ENCODE measurements at regions not wholly inside any gene's neighbourhood (a gene's known extent, or its start where the extent isn't known, plus 50 kb on each side); places are given as distances from the start of the nearest gene placed in this dataset.
"Not testable (repeated sequence)": the region's sequence is repeated elsewhere in the genome, so short reads cannot be mapped to it uniquely, and the experiment has no call there.

GRCh38 chr9:95391271-95391670 lies 73.8 kb upstream of the FANCC start:
- DNase-seq (ENCODE audit: low read depth in 2 of 2) = not testable (repeated sequence)

DNA sequence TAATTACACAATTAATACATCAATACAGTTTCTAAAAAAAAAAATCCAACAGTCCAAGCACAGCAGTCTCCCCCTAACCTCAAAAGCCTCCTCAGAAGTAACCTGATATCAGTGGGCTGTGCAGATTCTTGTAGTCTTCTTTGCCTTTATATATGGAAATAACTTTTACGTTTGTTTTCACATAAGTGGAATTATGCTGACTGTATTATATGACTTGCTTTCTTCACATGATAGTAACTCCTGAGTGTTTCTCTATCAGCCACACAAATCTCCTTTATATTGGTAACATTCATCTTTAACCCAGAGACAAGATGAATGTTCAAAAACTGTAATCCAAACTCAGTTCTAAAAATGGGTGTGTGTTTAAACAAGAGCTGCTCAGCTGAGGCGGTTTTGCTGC lies 71.9 kb upstream of the FANCC start:
- DNase-seq (ENCODE audit: low read depth in 2 of 2) = no peak

DNA sequence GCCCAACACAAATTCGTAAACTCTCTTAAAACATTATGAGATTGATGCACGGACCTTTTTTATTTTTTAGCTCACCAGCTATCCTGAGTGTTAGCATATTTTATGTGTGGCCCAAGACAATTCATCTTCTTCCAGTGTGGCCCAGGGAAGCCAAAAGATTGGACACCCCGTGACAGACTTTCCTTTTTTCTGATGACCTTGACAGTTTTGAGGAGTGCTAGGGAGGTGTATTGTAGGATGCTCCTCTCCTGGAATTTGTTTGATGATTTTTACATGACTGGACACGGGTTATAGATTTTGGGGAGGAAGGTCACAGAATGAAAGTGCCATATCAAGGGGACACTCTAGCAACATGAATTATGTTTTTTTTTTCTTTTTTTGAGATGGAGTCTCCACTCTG lies 69.3 kb upstream of the FANCC start:
- DNase-seq (ENCODE audit: low read depth in 2 of 2) = no peak

DNA sequence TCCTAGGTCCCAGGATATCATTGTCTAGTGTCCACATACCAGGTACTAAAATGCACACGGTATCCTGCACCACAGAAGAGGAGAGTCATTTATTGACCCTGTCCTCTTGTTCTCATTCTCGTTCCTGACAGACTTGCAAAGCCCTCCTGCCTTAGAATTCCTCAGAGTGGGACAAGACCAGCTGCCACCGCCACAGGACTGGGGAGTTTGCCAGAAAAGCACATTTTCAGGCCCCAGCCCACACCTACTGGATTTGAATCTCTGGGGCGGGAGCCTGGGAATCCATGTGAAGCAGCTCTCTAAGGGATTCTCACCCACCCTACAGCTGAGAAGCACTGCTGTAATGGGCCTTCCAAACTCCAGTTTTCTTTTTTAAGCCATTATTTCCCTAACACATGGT lies 68.0 kb upstream of the FANCC start:
- DNase-seq (ENCODE audit: low read depth in 2 of 2) = no peak

DNA sequence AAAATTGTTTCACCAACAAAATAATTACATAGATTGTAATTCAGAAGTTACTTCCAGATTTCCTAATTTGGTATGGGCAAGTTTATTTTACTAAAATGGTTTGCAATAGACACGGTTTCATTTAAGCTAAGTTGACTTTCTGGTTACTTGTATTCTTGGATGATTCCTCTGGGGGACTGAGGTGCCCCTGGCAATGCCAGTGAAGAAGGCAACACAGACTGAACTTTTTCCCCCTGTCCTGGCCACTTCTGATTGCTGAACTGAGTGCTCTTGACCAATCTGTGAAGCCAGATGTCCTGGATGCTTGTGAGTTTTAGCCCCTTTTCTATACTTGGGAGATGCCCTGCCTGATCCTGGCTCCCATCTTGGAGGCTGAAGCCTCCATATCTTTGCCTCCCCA lies 66.3 kb upstream of the FANCC start:
- no peak for DNase-seq (ENCODE audit: low read depth in 2 of 2)

GRCh38 chr9:95383185-95383676 lies 65.7 kb upstream of the FANCC start:
- DNase-seq (ENCODE audit: low read depth in 2 of 2) = no peak

DNA sequence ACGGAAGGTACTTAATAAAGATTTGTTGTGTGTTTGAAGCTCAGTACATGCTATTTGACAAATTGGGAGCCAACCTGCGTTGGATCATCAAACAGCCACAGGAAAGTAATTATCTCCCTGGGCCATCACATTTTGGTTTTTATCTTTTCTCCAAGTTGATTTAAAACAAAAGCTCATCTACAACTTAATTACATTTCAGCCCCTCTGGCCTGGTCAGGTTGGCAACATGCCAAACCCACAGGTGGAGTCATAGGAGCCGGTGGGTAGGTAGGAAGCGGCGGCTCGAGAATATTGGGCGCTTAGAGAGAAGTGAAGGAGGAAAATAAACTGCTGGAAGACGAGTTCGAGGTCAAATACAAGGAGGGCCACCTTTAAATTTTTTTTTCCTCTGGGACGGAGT lies 64.9 kb upstream of the FANCC start:
- DNase-seq (ENCODE audit: low read depth in 2 of 2) = no peak

DNA sequence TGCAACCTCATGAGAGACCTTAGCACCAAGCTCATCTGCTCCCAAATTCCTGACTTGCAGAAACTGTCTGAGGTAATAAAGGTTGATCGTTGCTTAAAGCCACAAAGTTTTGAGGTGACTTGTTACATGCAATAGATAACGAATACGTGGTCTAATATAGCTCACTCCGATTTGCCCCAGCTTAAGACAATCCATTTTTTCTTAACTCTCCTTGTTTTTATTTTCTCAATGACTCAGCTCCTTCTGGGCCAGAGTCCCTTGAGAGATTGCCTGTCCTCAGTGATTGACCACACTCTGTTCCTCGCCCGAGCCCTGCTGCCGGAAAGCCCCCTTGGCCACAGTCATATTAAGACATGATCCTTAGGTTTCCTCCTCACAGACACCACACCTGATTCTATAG lies 63.7 kb upstream of the FANCC start:
- no peak for DNase-seq (ENCODE audit: low read depth in 2 of 2)

DNA sequence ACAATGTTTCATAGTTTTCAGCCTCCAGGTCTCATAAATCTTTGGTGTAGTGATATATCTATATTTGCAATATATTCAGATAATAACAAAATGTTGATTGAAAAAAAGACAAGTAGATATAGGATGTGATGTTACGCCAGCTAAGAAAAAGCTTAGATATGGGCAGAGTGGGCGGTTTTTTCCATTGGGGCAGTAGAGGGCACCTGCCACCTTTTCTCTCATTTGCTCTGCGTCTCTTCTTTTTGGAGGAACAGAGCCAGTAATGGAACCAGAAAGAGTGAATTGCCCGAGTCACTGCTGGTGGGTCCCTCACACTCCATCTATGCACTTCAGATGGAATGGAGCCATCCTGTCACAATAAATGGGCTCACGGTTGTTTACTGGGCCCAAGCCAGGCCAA lies 62.1 kb upstream of the FANCC start:
- DNase-seq (ENCODE audit: low read depth in 2 of 2) = peak in 1 of 2 donors; percentile 2

- no peak for DNase-seq (ENCODE audit: low read depth in 2 of 2)
Observed at GRCh38 chr9:95373782-95374487, 56.4 kb upstream of the FANCC start.

GRCh38 chr9:95373069-95373681 lies 55.7 kb upstream of the FANCC start:
- no peak for DNase-seq (ENCODE audit: low read depth in 2 of 2)

GRCh38 chr9:95370064-95370463 lies 52.6 kb upstream of the FANCC start:
- DNase-seq (ENCODE audit: low read depth in 2 of 2) = no peak

DNA sequence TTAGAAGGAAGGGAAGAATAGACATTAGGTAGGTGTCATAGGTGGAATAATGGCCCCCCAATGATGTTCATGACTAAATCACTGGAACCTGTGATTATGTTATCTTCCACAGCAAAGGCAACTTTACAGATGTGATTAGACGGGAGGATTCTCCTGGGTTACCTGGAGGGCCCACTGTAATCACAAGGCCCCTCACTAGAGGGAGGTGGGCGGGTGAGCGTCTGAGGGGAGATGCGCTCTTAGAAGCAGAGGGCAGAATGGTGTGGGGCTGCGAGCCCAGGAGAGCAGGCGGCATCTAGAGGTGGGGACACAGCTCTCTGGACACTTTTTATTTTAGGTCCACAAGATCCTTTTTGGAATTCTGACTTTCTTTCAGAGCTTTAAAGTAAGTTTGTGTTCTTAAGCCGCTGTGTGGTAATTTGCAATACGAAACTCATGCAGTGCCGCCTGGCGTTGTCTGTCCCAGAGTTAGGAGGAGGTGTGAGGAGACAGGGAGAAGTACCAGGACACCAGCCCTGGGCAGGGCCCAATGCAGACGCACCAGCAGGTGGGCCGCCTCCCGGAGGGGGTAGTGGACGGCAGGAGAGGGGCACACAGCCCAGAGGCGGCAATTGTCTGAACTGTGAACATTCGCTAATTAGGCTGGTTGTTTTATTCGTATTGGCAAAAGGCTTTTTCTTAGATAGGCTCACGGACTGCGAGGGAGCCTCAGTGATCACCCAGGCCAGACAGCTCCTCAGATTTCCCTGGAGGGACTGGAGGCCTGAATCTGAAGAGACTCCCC lies 51.1 kb upstream of the FANCC start:
- DNase-seq (ENCODE audit: low read depth in 2 of 2) = no peak

Data from stimulated activated CD8-positive, alpha-beta memory T cell treated with anti-CD3 and anti-CD28 coated beads, Interleukin-7, amount 100 ng/mL, for 4 hours (primary cell).